Peyer's patch (tissue), 4 donors: ENCODE measurements at regions not wholly inside any gene's neighbourhood (a gene's known extent, or its start where the extent isn't known, plus 50 kb on each side); places are given as distances from the start of the nearest gene placed in this dataset.

Source experiments
- CTCF ChIP-seq, 6 experiments: fragments of 450-650 bp in 4 of 6; fragments of 200-600 bp in 2 of 6; sonication (generic) in 1 of 6; IDR thresholded peaks; one replicate each; pipeline ENCODE4 v1.5.1; 2017 to 2019; ENCODE audit warnings: antibody characterized with exemption in 6 of 6, mild to moderate bottlenecking in 3 of 6, moderate library complexity in 1 of 6
- POLR2A ChIP-seq, 2 donors: fragments of 450-650 bp; IDR thresholded peaks; one replicate each; pipeline ENCODE4 v1.5.1; 2017; ENCODE audit warnings: antibody characterized with exemption in 2 of 2, mild to moderate bottlenecking in 2 of 2, moderate library complexity in 2 of 2

GRCh38 chr2:2542966-2543611, 212.0 kb upstream of the MYT1L start:
- TF ChIP-seq CTCF (IDR thresholded peaks at IDR 0.05) (no peak), POLR2A (IDR thresholded peaks at IDR 0.05) (no peak)
